GM10248 (cell line): ENCODE measurements at regions not wholly inside any gene's neighbourhood (a gene's known extent, or its start where the extent isn't known, plus 50 kb on each side); places are given as distances from the start of the nearest gene placed in this dataset.

ENCODE experiments used
- CTCF ChIA-PET: fragments of 300-600 bp; sonication (Branson Sonifier 250); formaldehyde crosslinking; extraction: SDS; loops from one replicate; lab custom pipeline; 2021; ENCODE audit warnings: antibody characterized with exemption; lab: Yijun Ruan, JAX
- POLR2A ChIA-PET: fragments of 350-650 bp; sonication (Branson Sonifier 250); formaldehyde crosslinking; extraction: SDS; loops from one replicate; lab custom pipeline; 2020; ENCODE audit warnings: antibody characterized with exemption; lab: Yijun Ruan, JAX
- DNase-seq: peaks from one replicate; pipeline ENCODE4 v3.0.0; 2012; ENCODE audit errors: extremely low spot score
- TF ChIP-seq, protein P1 (sequence below): IDR thresholded peaks from 2 replicates; pipeline ENCODE4 v1.5.1; 2012; ENCODE audit warnings: mild to moderate bottlenecking, low read depth; ENCODE audit errors: extremely low read depth, missing control alignments, control extremely low read depth

DNA sequence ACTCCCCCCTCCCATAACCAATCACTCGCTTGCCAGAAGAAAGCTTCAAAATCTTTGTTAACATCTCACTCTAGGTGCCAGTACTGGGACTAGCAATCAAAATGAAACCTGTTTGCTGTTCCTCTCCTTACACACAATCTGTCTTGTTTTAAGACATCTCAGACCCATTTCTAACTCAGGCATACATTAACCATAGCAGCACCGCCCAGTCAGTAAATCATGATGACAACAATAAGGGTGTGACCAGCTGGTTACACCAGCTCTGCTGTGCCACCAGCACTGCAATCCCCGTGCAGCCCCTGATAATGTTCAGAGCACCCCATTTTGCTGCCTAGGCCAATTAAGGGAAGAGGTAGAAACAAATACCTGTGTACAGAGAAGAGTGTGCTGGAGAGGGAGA lies 185.2 kb upstream of the TAB2 start:
- no peak for DNase-seq
- TF ChIP-seq, protein P1, sequence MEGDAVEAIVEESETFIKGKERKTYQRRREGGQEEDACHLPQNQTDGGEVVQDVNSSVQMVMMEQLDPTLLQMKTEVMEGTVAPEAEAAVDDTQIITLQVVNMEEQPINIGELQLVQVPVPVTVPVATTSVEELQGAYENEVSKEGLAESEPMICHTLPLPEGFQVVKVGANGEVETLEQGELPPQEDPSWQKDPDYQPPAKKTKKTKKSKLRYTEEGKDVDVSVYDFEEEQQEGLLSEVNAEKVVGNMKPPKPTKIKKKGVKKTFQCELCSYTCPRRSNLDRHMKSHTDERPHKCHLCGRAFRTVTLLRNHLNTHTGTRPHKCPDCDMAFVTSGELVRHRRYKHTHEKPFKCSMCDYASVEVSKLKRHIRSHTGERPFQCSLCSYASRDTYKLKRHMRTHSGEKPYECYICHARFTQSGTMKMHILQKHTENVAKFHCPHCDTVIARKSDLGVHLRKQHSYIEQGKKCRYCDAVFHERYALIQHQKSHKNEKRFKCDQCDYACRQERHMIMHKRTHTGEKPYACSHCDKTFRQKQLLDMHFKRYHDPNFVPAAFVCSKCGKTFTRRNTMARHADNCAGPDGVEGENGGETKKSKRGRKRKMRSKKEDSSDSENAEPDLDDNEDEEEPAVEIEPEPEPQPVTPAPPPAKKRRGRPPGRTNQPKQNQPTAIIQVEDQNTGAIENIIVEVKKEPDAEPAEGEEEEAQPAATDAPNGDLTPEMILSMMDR = no peak
- POLR2A ChIA-PET = no interaction called here
- CTCF ChIA-PET = interaction anchor here (1.1 to 1.9 kb wide), 5 partner anchors 16 to 84 kb away, joined by 3 to 6 read pairs (median 4); no protein-coding TSS in a partner anchor

DNA sequence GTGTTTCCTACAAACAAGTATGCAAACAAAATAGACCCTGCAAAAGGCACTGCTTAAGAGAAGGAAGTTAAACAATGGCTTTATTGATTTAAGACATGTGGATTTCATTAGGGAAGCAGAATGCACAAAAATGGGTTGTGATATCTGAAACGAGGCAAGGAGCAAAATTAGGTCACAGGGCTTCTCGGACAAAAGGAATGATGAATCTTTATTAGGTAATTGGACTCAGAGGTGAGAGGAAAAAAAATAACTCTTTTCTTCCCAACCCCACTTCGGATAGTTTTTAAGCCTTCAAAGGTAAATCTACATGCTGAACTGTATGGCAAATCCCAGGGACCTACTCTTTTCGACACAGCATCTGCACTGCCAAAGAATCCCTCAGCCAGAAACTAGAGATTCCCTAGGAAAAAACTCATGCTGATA lies 183.0 kb upstream of the TAB2 start:
- TF ChIP-seq, protein P1 = no peak
- DNase-seq = no peak
- ChIA-PET CTCF (interaction anchor here (1.6 to 1.8 kb wide), 2 partner anchors 11 to 71 kb away, joined by 3 read pairs; no protein-coding TSS in a partner anchor), POLR2A (no interaction called here)

DNA sequence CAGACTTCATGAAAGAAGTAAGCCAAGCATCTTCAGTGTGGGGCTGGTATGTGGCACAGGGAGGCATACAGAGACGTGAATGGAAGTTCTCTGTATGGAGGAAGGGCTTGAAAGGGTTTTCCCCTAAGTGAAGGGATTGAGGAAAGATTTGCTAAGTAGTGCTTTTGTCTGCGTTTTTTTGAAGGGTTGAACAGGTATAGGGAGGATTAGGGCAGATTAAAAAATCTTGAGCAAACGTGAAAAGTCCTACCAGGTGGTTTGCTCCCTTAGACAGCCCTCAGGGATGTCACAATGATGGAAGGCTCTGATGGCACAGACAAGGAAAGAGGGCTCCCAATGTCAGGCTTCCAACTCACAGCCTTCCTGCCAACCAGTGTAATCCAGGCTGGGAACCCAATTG lies 181.7 kb upstream of the TAB2 start:
- ChIA-PET POLR2A (no interaction called here), CTCF (interaction anchor here (1.3 to 1.8 kb wide), 2 partner anchors 70 to 348 kb away, joined by 3 read pairs; no protein-coding TSS in a partner anchor)
- TF ChIP-seq, protein P1 = no peak
- DNase-seq = no peak

DNA sequence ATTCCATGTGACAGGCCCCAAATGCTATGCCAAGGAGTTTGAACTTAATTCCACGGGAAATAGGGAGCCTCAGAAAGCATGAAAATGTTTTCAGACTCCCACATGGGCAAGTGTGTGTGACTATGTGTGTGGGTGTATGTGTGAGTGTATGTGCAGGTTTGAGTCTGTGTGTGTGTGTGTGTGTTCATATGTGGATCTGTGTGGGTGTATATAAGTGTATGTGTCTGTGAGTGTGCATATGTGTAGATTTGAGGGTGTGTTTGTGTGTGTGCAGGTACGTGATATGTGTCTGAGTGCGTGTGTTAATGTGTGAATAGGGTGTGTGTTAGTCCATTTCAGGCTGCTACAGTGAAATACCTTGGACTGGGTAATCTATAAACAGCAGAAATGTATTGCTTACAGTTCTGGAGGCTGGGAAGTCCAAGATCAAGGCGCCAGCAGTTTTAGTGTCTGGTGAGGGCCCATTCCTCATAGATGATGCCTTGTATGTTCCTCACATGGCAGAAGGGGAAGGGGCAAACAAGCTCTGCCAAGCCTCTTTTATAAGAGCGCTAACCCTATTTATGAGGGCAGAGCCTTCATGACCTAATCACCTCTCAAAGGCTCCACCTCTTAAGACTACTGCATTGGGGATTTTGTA lies 181.1 kb upstream of the TAB2 start:
- CTCF ChIA-PET = interaction anchor here (1.3 kb wide), 1 partner anchor 347 kb away, joined by 3 read pairs; no protein-coding TSS in a partner anchor
- POLR2A ChIA-PET = no interaction called here
- TF ChIP-seq, protein P1 = no peak
- no peak for DNase-seq

DNA sequence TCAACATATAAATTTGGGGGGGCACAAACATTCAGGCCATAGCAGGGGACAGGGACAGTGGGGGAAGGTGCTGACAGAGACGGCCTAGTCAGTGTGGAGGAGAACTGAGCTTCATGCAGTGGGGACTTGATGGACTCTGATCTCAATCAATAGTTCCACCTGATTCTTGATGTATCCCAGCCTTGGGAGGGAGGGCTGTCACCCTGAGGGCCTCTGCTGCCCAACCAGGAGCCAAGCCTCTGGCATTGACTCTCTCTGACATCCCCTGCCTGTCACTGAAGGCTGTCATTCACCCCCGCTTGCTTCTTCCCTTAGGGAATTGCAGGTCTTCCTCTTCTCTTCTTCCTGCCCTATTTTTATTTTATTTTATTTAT lies 180.6 kb upstream of the TAB2 start:
- ChIA-PET POLR2A (no interaction called here), CTCF (interaction anchor here (1.7 kb wide), 1 partner anchor 11 kb away, joined by 4 read pairs; no protein-coding TSS in a partner anchor)
- DNase-seq = no peak
- TF ChIP-seq, protein P1 = no peak

DNA sequence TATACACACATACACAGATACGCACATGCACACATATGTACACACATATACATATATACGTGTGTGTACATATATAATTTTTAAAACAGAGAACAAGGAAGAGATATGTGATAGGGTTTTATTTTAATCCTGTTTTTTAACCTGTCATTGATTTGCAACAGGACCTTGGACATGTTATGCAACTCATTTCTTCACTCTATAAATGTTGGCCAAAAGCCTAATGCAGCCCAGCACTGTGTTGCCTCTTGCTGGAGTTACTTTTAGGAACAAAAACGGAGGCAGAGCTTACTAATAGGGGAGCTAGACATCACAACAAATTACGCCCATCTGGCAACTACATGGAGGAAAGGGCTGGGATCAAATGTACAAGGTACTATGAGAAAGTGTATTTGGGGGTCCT lies 179.9 kb upstream of the TAB2 start:
- POLR2A ChIA-PET = no interaction called here
- TF ChIP-seq, protein P1 = no peak
- CTCF ChIA-PET = interaction anchor here (1.4 to 1.7 kb wide), 4 partner anchors 11 to 294 kb away, joined by 4 to 5 read pairs (median 4); no protein-coding TSS in a partner anchor
- DNase-seq = no peak
